ENCODE measurements at regions not wholly inside any gene's neighbourhood (a gene's known extent, or its start where the extent isn't known, plus 50 kb on each side); places are given as distances from the start of the nearest gene placed in this dataset.

GRCh38 chr6:135129136-135129856 is 51.8 kb upstream of the MYB start:
- TF ChIP-seq POLR2A (IDR thresholded peaks at IDR 0.05) (no peak), CTCF (IDR thresholded peaks at IDR 0.05) (no peak)
- no peak for DNase-seq
- no peaks in the 10 kb centered on the region for H3K36me3 ChIP-seq
- intact Hi-C loops (cut with DNase I): no loop called here
- H3K9me3 ChIP-seq: no peaks in the 10 kb centered on the region
- H3K4me3 ChIP-seq: no peak overlapping the region
- no peak overlapping the region for H3K27ac ChIP-seq
- no peaks in the 10 kb centered on the region for H3K27me3 ChIP-seq
- 76 to 77% methylated on average over 8 of the region's 8 CpGs for WGBS, 2 donors
- no peaks in the 10 kb centered on the region for H3K4me1 ChIP-seq

GRCh38 chr6:135128268-135128914 is 52.7 kb upstream of the MYB start:
- no peaks in the 10 kb centered on the region for H3K36me3 ChIP-seq
- intact Hi-C loops (cut with DNase I): no loop called here
- DNase-seq: no peak
- no peaks in the 10 kb centered on the region for H3K27me3 ChIP-seq
- TF ChIP-seq POLR2A (IDR thresholded peaks at IDR 0.05) (no peak), CTCF (IDR thresholded peaks at IDR 0.05) (no peak)
- H3K4me1 ChIP-seq: no peaks in the 10 kb centered on the region
- no peak overlapping the region for H3K4me3 ChIP-seq
- H3K27ac ChIP-seq: peak overlapping the region in 1 of 4 donors; percentile 8
- 65 to 66% methylated on average over 4 of the region's 4 CpGs for WGBS, 2 donors
- no peaks in the 10 kb centered on the region for H3K9me3 ChIP-seq

- intact Hi-C loops (cut with DNase I): no loop called here
- Histone ChIP-seq H3K27me3 (no peaks in the 10 kb centered on the region), H3K36me3 (no peaks in the 10 kb centered on the region), H3K9me3 (no peaks in the 10 kb centered on the region), H3K27ac (no peak overlapping the region), H3K4me1 (no peaks in the 10 kb centered on the region), H3K4me3 (no peak overlapping the region)
- 80 to 100% methylated on average over 1 of the region's 1 CpG for WGBS, 2 donors
- DNase-seq: no peak
- TF ChIP-seq POLR2A (IDR thresholded peaks at IDR 0.05): no peak
- TF ChIP-seq CTCF (IDR thresholded peaks at IDR 0.05): no peak
Observed at GRCh38 chr6:135126729-135127128, 54.4 kb upstream of the MYB start.

GRCh38 chr6:135126034-135126433 is 55.1 kb upstream of the MYB start:
- H3K36me3 ChIP-seq: no peaks in the 10 kb centered on the region
- no peaks in the 10 kb centered on the region for H3K9me3 ChIP-seq
- no peak for DNase-seq
- no peaks in the 10 kb centered on the region for H3K27me3 ChIP-seq
- TF ChIP-seq POLR2A (IDR thresholded peaks at IDR 0.05) (no peak), CTCF (IDR thresholded peaks at IDR 0.05) (no peak)
- H3K4me1 ChIP-seq: no peaks in the 10 kb centered on the region
- 94 to 100% methylated on average over 1 to 2 of the region's 2 CpGs for WGBS, 2 donors
- no peak overlapping the region for H3K4me3 ChIP-seq
- H3K27ac ChIP-seq: no peak overlapping the region
- intact Hi-C loops (cut with DNase I): no loop called here

GRCh38 chr6:135121434-135121833 is 59.7 kb upstream of the MYB start:
- no peak for DNase-seq
- no peak for TF ChIP-seq POLR2A (IDR thresholded peaks at IDR 0.05)
- no peak for TF ChIP-seq CTCF (IDR thresholded peaks at IDR 0.05)
- H3K27me3 ChIP-seq: no peaks in the 10 kb centered on the region
- H3K27ac ChIP-seq: no peak overlapping the region
- no peaks in the 10 kb centered on the region for H3K4me1 ChIP-seq
- H3K4me3 ChIP-seq: no peak overlapping the region
- intact Hi-C loops (cut with DNase I): no loop called here
- no peaks in the 10 kb centered on the region for H3K36me3 ChIP-seq
- no peaks in the 10 kb centered on the region for H3K9me3 ChIP-seq
- WGBS, 2 donors: 67 to 81% methylated on average over 1 of the region's 1 CpG

Measured in esophagus squamous epithelium (tissue), 5 donors.